KOPT-K1 (cell line): ENCODE measurements at regions not wholly inside any gene's neighbourhood (a gene's known extent, or its start where the extent isn't known, plus 50 kb on each side); places are given as distances from the start of the nearest gene placed in this dataset.
"Not testable (repeated sequence)": the region's sequence is repeated elsewhere in the genome, so short reads cannot be mapped to it uniquely, and the experiment has no call there.

ENCODE experiments used
- H3K27ac ChIP-seq: fragments of 200-600 bp; sonication (generic); 2 replicates; pipeline ENCODE4 v1.5.1; 2016; ENCODE audit warnings: antibody characterized with exemption, mild to moderate bottlenecking, low read depth, low read length; ENCODE audit not compliant: poor library complexity, severe bottlenecking
- H3K36me3 ChIP-seq: fragments of 200-600 bp; sonication (generic); 2 replicates; pipeline ENCODE4 v1.5.1; 2017; ENCODE audit warnings: antibody characterized with exemption, mild to moderate bottlenecking, low read length, moderate library complexity; ENCODE audit not compliant: insufficient read depth
- H3K9me3 ChIP-seq: fragments of 200-600 bp; sonication (generic); 2 replicates; pipeline ENCODE4 v1.5.1; 2017; ENCODE audit warnings: antibody characterized with exemption, low read length, mild to moderate bottlenecking; ENCODE audit not compliant: insufficient read depth, poor library complexity, severe bottlenecking

DNA sequence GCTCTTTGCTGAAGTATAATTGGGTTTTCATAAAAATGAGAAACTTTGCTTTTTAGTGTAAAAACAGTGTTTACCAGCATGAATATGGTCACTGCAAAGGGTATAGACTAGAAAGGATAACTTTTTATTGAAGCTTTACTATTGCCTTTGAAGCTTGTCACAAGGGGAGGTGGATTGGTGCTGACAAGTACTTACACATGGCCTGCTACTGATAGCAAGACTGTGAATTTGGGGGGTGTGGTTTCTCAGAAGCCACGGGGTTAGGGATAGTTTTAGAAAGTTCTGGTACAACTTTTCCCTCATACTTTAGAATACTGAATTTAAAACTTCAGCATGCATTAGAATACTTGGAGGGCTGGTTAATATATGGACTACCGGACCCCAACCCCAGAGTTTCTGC lies 294.1 kb downstream of the SOCS6 start:
- Histone ChIP-seq H3K27ac (no peak overlapping the region), H3K36me3 (no peaks in the 10 kb centered on the region), H3K9me3 (peaks cover 7% of the 10 kb centered on the region)

GRCh38 chr18:70578480-70578879 lies 289.6 kb downstream of the SOCS6 start:
- Histone ChIP-seq H3K9me3 (no peaks in the 10 kb centered on the region), H3K36me3 (no peaks in the 10 kb centered on the region), H3K27ac (no peak overlapping the region)

DNA sequence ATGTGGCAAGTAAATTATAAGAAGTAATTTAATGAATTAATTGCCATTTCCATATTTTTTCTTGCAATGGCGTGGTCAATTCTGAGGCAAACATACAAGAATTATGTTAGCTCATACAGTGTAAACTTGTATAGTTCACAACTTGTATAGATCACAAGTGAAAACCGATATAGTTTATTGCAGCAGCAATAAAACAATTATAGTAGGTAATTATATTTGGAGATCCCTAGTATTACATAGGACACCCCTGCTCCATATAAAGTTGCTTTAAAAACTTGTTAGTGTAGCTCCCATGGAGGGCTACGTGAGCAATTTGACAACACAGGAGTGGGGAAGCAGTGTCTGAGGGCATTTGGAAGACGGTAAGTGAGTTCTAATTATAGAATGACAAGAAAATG lies 288.2 kb downstream of the SOCS6 start:
- Histone ChIP-seq H3K27ac (no peak overlapping the region), H3K36me3 (no peaks in the 10 kb centered on the region), H3K9me3 (no peaks in the 10 kb centered on the region)

- Histone ChIP-seq H3K9me3 (no peaks in the 10 kb centered on the region), H3K36me3 (no peaks in the 10 kb centered on the region), H3K27ac (no peak overlapping the region)
Observed at GRCh38 chr18:70576276-70577022, 287.6 kb downstream of the SOCS6 start.

DNA sequence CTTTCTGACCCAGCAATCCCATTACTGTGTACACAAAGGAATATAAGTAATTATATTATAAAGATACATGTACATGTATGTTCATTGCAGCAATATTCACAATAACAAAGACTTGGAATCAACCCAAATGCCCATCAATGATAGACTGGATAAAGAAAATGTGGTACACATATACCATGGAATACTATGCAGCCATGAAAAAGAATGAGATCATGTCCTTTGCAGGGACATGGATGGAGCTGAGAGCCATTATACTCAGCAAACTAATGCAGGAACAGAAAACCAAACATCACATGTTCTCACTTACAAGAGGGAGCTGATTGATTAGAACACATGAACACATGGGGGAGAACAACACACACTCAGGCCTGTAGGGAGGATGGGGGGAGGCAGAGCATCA lies 286.1 kb downstream of the SOCS6 start:
- H3K9me3 ChIP-seq, H3K27ac ChIP-seq, H3K36me3 ChIP-seq: not testable (repeated sequence)

GRCh38 chr18:70569647-70570046 lies 280.8 kb downstream of the SOCS6 start:
- not testable (repeated sequence) for H3K27ac ChIP-seq, H3K9me3 ChIP-seq, H3K36me3 ChIP-seq

DNA sequence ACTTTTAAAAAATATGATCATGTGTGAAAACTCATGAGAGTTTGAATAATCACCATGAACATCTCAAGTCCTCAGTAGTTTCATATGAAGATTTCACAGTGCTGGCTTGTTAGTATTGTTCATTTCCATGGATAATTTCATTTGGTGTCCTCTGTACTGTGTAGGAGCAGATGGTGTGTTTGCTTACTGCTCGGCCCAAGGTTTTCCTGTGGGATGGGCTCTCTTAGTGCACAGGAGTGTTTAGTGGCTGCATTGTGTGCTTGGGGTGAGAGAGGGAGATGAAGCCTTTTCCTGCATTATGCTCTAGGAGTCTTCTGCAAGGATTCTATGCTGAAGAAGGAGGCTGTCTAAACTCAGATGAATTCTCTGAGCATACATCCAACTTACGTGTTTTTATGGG lies 270.6 kb downstream of the SOCS6 start:
- no peaks in the 10 kb centered on the region for H3K9me3 ChIP-seq
- no peaks in the 10 kb centered on the region for H3K36me3 ChIP-seq
- no peak overlapping the region for H3K27ac ChIP-seq

DNA sequence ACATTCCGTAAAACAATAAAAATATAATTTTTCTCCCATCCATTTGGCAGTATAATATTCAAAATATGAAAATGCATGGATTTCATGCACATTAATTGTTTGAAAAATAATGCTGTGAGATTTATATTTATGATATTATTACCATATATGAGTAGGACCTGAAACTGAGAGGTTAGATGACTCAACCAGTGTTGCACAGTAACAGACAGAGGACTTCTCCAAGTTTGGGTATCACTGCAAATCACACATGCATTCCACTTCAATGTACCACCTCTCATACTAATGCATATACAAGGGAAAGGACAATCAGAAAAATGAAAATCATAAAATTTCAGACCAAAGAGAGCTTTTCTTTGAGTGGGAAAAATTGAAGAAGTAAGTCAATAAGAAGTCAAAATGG lies 269.5 kb downstream of the SOCS6 start:
- H3K9me3 ChIP-seq = no peaks in the 10 kb centered on the region
- no peak overlapping the region for H3K27ac ChIP-seq
- H3K36me3 ChIP-seq = no peaks in the 10 kb centered on the region

- H3K9me3 ChIP-seq = no peaks in the 10 kb centered on the region
- no peaks in the 10 kb centered on the region for H3K36me3 ChIP-seq
- H3K27ac ChIP-seq = no peak overlapping the region
Observed at GRCh38 chr18:70554854-70555445, 266.1 kb downstream of the SOCS6 start.

GRCh38 chr18:70553936-70554260 lies 265.1 kb downstream of the SOCS6 start:
- Histone ChIP-seq H3K9me3 (no peaks in the 10 kb centered on the region), H3K36me3 (no peaks in the 10 kb centered on the region), H3K27ac (no peak overlapping the region)

GRCh38 chr18:70553245-70553935 lies 264.5 kb downstream of the SOCS6 start:
- Histone ChIP-seq H3K36me3 (no peaks in the 10 kb centered on the region), H3K9me3 (no peaks in the 10 kb centered on the region), H3K27ac (no peak overlapping the region)

GRCh38 chr18:70536370-70537062 lies 247.7 kb downstream of the SOCS6 start:
- H3K27ac ChIP-seq = no peak overlapping the region
- H3K9me3 ChIP-seq = no peaks in the 10 kb centered on the region
- no peaks in the 10 kb centered on the region for H3K36me3 ChIP-seq

DNA sequence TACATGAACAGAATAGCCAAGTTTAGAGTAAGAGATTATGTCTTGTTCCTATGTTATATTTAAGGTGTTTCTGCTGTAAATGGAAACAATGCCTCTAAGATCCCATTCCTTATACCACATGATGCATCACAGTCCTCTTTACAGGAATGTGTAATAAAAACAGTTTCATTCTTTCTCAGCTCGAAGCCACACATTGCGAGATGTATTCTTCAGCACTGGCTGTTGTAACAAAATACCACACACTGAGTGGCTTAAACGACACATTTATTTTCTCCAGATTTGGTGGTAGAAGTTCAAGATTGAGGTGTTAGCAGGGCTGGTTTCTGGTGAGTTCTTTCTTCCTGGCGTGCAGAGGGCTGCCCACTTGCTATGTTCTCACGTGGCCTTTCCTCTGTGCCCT lies 246.2 kb downstream of the SOCS6 start:
- no peaks in the 10 kb centered on the region for H3K9me3 ChIP-seq
- H3K36me3 ChIP-seq = no peaks in the 10 kb centered on the region
- no peak overlapping the region for H3K27ac ChIP-seq

- H3K27ac ChIP-seq, H3K36me3 ChIP-seq, H3K9me3 ChIP-seq: not testable (repeated sequence)
Observed at GRCh38 chr18:70525322-70525721, 236.5 kb downstream of the SOCS6 start.

DNA sequence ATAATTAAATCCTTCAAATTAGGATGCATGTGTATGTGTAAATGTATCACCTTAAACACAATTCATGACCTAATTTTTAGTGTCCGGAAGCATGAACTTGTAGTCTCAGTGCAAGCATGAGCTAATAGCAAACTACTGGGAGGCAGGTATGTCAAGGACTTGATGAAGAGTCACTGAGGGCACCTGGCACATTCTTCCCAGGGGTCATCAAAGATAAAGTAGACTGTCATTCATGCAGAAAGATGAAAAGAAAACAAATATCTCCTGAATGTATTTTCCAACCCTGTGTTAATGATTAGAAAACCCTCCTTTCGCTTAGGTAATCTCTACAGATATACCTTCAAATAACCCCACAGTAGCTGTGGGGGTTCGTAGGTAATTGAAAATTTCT lies 234.9 kb downstream of the SOCS6 start:
- no peaks in the 10 kb centered on the region for H3K9me3 ChIP-seq

More for the DNA sequence above, 234.9 kb downstream of the SOCS6 start:
- Histone ChIP-seq H3K36me3 (no peaks in the 10 kb centered on the region), H3K27ac (no peak overlapping the region)
